ENCODE measurements at regions not wholly inside any gene's neighbourhood (a gene's known extent, or its start where the extent isn't known, plus 50 kb on each side); places are given as distances from the start of the nearest gene placed in this dataset.
"Not testable (repeated sequence)": the region's sequence is repeated elsewhere in the genome, so short reads cannot be mapped to it uniquely, and the experiment has no call there.

- H3K27me3 ChIP-seq (replicated peaks; ENCODE audit: insufficient read depth); H3K4me1 ChIP-seq (ENCODE audit: control insufficient read depth in 1 of 2, low read depth in 2 of 2); H3K36me3 ChIP-seq; H3K27ac ChIP-seq; H3K9me3 ChIP-seq; H3K4me3 ChIP-seq; DNase-seq (ENCODE audit: low spot score): not testable (repeated sequence)
- ATAC-seq (ENCODE audit: insufficient number of reproducible peaks, low FRiP score, low read depth): peak; percentile 12
These were observed 54.0 kb upstream of the PLGLB2 start for GRCh38 chr2:87693882-87694281.

GRCh38 chr2:87695596-87696323 lies 52.1 kb upstream of the PLGLB2 start:
- not testable (repeated sequence) for H3K27ac ChIP-seq; H3K4me3 ChIP-seq; H3K4me1 ChIP-seq (ENCODE audit: control insufficient read depth in 1 of 2, low read depth in 2 of 2); ATAC-seq (ENCODE audit: insufficient number of reproducible peaks, low FRiP score, low read depth); H3K9me3 ChIP-seq; DNase-seq (ENCODE audit: low spot score); H3K27me3 ChIP-seq (replicated peaks; ENCODE audit: insufficient read depth); H3K36me3 ChIP-seq

All from thoracic aorta (tissue), 2 donors.